ACC112 (cell line): ENCODE measurements at regions not wholly inside any gene's neighbourhood (a gene's known extent, or its start where the extent isn't known, plus 50 kb on each side); places are given as distances from the start of the nearest gene placed in this dataset.

ENCODE experiments used
- H2AFZ ChIP-seq: fragments of 200-600 bp; sonication (generic); one replicate; pipeline ENCODE4 v1.6.0; 2017; ENCODE audit warnings: antibody characterized with exemption, low read length; ENCODE audit not compliant: unreplicated experiment
- H3K27ac ChIP-seq: fragments of 200-600 bp; sonication (generic); 2 replicates; pipeline ENCODE4 v1.5.1; 2014; ENCODE audit warnings: low read depth, mild to moderate bottlenecking, antibody characterized with exemption, low read length, moderate library complexity
- H3K27me3 ChIP-seq: fragments of 200-600 bp; sonication (generic); 2 replicates; pipeline ENCODE4 v1.6.1; 2014; ENCODE audit warnings: mild to moderate bottlenecking, antibody characterized with exemption, low read length, moderate library complexity, mixed read lengths; ENCODE audit not compliant: insufficient read depth
- H3K36me3 ChIP-seq: fragments of 200-600 bp; sonication (generic); 2 replicates; pipeline ENCODE4 v1.6.1; 2016; ENCODE audit warnings: mild to moderate bottlenecking, antibody characterized with exemption, low read length, moderate library complexity, mixed read lengths; ENCODE audit not compliant: insufficient read depth
- H3K4me1 ChIP-seq: fragments of 200-600 bp; sonication (generic); one replicate; pipeline ENCODE4 v1.6.1; 2016; ENCODE audit warnings: low read length, mixed read lengths; ENCODE audit not compliant: insufficient read depth, unreplicated experiment, control insufficient read depth
- H3K4me3 ChIP-seq: fragments of 200-600 bp; sonication (generic); 2 replicates; pipeline ENCODE4 v1.5.1; 2014; ENCODE audit warnings: mild to moderate bottlenecking, low read depth, low read length
- H3K79me2 ChIP-seq: fragments of 200-600 bp; sonication (generic); one replicate; pipeline ENCODE4 v1.6.0; 2016; ENCODE audit warnings: low read length; ENCODE audit not compliant: control insufficient read depth, unreplicated experiment, insufficient read depth

GRCh38 chr2:107001062-107001461 is 115.1 kb upstream of the ST6GAL2 start:
- Histone ChIP-seq H3K4me1 (peaks cover 16% of the 10 kb centered on the region), H3K27me3 (no peaks in the 10 kb centered on the region), H3K79me2 (no peaks in the 10 kb centered on the region), H3K27ac (no peak overlapping the region), H3K36me3 (no peaks in the 10 kb centered on the region), H3K4me3 (no peak overlapping the region), H2AFZ (no peak overlapping the region)

- peak overlapping the region; percentile 51; the same call in 1 of the 2 replicates for H3K27ac ChIP-seq
- no peaks in the 10 kb centered on the region for H3K36me3 ChIP-seq
- no peak overlapping the region for H2AFZ ChIP-seq
Measured at GRCh38 chr2:107001551-107001950, 115.6 kb upstream of the ST6GAL2 start.

GRCh38 chr2:107001964-107002696 is 116.2 kb upstream of the ST6GAL2 start:
- Histone ChIP-seq H2AFZ (no peak overlapping the region), H3K4me1 (peaks cover 14% of the 10 kb centered on the region), H3K4me3 (no peak overlapping the region), H3K27me3 (no peaks in the 10 kb centered on the region), H3K36me3 (no peaks in the 10 kb centered on the region), H3K27ac (peak overlapping the region; percentile 51; the same call in 1 of the 2 replicates), H3K79me2 (no peaks in the 10 kb centered on the region)

More at GRCh38 chr2:107001551-107001950, 115.6 kb upstream of the ST6GAL2 start:
- H3K79me2 ChIP-seq, result no peaks in the 10 kb centered on the region
- H3K27me3 ChIP-seq, result no peaks in the 10 kb centered on the region
- H3K4me3 ChIP-seq, result no peak overlapping the region
- H3K4me1 ChIP-seq, result peaks cover 14% of the 10 kb centered on the region

DNA sequence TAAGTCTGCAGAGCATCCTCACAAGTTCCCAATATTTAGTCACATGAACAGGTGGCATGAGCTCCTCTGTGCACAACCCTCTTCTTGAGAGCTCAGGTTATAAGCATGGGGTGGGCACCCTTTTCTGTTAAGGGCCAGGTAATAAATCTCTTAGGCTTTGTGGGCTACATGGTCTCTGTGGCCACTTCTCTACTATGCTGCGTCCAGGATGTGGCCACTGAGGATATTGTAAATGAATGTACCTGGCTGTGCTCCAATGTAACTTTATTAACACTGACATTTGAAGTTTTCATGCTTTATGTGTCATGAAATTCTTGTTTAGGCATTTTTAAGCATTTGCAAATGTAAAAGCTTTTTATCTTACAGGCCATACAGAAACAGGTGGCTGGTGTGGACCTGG is 116.8 kb upstream of the ST6GAL2 start:
- H3K4me1 ChIP-seq, result peaks cover 14% of the 10 kb centered on the region
- H3K27ac ChIP-seq, result peak overlapping the region; percentile 51; the same call in 1 of the 2 replicates
- H2AFZ ChIP-seq, result no peak overlapping the region
- no peaks in the 10 kb centered on the region for H3K36me3 ChIP-seq
- no peaks in the 10 kb centered on the region for H3K27me3 ChIP-seq
- no peaks in the 10 kb centered on the region for H3K79me2 ChIP-seq
- H3K4me3 ChIP-seq, result no peak overlapping the region

DNA sequence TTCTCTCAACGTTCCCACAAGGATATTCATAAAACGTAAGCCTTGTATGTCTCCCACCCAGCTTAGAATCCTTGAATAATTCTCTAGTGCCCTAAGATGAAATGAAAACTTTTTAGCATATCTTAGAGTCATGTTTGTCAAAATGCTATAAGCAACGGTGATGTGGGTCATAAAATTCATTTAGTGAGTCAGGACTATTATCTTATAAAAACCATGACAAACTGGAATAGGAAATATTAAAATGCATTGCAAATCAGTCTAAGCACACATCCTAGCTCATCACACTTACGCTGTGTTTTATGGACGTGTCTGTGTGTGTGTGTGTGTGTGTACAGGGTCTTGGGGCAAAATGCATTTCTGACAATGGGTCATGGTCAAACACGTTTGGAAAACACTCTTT is 119.9 kb upstream of the ST6GAL2 start:
- Histone ChIP-seq H2AFZ (no peak overlapping the region), H3K4me3 (no peak overlapping the region), H3K27ac (no peak overlapping the region), H3K79me2 (no peaks in the 10 kb centered on the region), H3K36me3 (no peaks in the 10 kb centered on the region), H3K27me3 (no peaks in the 10 kb centered on the region), H3K4me1 (peaks cover 14% of the 10 kb centered on the region)

GRCh38 chr2:107006836-107007235 is 120.9 kb upstream of the ST6GAL2 start:
- Histone ChIP-seq H3K36me3 (no peaks in the 10 kb centered on the region), H3K27ac (no peak overlapping the region), H3K79me2 (no peaks in the 10 kb centered on the region), H2AFZ (no peak overlapping the region), H3K4me3 (no peak overlapping the region), H3K4me1 (peaks cover 11% of the 10 kb centered on the region), H3K27me3 (no peaks in the 10 kb centered on the region)

- Histone ChIP-seq H3K79me2 (no peaks in the 10 kb centered on the region), H3K27ac (no peak overlapping the region), H3K27me3 (no peaks in the 10 kb centered on the region), H2AFZ (no peak overlapping the region), H3K4me1 (peaks cover under 1% of the 10 kb centered on the region), H3K4me3 (no peak overlapping the region), H3K36me3 (no peaks in the 10 kb centered on the region)
Measured at GRCh38 chr2:107007927-107008326, 122.0 kb upstream of the ST6GAL2 start.

DNA sequence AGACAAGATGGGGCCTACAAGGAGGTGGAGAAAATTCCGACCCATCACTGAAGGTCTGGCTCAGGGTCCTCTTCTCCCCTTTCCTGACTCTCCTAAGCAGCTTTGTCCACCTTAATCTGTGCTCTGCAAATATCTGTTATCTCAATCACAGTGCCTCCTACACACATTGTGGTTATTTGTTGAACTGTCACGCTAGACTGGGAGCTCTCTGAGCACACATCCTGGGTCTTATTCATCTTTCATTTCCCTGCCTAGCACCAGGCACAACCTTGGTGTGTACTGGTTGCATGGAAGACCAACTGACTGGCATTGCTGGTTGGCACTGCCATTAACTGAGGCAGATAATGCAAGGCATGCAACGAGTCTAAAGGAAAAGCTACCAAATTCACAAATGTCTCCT is 122.9 kb upstream of the ST6GAL2 start:
- H3K4me1 ChIP-seq, result no peaks in the 10 kb centered on the region
- H3K27me3 ChIP-seq, result no peaks in the 10 kb centered on the region
- H2AFZ ChIP-seq, result no peak overlapping the region
- H3K79me2 ChIP-seq, result no peaks in the 10 kb centered on the region
- no peak overlapping the region for H3K27ac ChIP-seq
- no peak overlapping the region for H3K4me3 ChIP-seq
- H3K36me3 ChIP-seq, result no peaks in the 10 kb centered on the region

- H3K36me3 ChIP-seq, result no peaks in the 10 kb centered on the region
- no peak overlapping the region for H3K4me3 ChIP-seq
- no peaks in the 10 kb centered on the region for H3K79me2 ChIP-seq
- H3K27ac ChIP-seq, result no peak overlapping the region
- no peaks in the 10 kb centered on the region for H3K27me3 ChIP-seq
- no peak overlapping the region for H2AFZ ChIP-seq
- H3K4me1 ChIP-seq, result no peaks in the 10 kb centered on the region
Measured at GRCh38 chr2:107009275-107009674, 123.3 kb upstream of the ST6GAL2 start.

DNA sequence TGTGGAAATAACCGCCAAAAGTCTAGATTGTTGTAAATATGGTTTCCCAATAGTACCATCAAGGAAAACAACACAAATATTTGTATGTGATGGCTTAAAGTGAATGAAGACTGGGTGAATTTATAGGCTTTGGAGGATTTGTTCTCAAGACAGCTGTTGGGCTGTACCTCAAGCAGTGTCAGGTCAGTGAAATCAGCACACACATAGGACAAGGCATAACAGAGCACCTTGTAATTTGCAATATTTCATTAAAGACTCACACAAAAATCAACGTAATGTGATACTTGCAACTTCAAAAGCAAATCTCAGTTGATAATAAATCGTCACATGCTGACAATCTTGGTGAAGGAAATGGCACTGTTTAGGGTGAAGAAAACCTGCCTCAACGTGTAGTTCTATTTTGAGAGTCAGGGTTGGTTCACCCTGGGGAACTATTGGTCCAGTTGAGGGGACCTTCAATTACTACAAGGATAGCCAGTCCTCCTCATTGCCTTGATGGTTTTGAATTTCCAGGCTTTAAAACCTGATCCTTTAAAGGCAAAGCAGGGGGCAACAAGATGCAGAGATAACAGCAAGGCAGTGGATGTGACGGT is 126.8 kb upstream of the ST6GAL2 start:
- Histone ChIP-seq H2AFZ (no peak overlapping the region), H3K4me1 (no peaks in the 10 kb centered on the region), H3K36me3 (no peaks in the 10 kb centered on the region), H3K27ac (no peak overlapping the region), H3K4me3 (no peak overlapping the region), H3K79me2 (no peaks in the 10 kb centered on the region), H3K27me3 (no peaks in the 10 kb centered on the region)

- Histone ChIP-seq H3K4me1 (no peaks in the 10 kb centered on the region), H3K27ac (no peak overlapping the region), H3K27me3 (no peaks in the 10 kb centered on the region), H2AFZ (no peak overlapping the region), H3K4me3 (no peak overlapping the region), H3K79me2 (no peaks in the 10 kb centered on the region), H3K36me3 (no peaks in the 10 kb centered on the region)
Measured at GRCh38 chr2:107013884-107014283, 127.9 kb upstream of the ST6GAL2 start.
